ENCODE measurements at regions not wholly inside any gene's neighbourhood (a gene's known extent, or its start where the extent isn't known, plus 50 kb on each side); places are given as distances from the start of the nearest gene placed in this dataset.

- no peak for DNase-seq (ENCODE audit: low spot score)
Measured at GRCh38 chr20:24376311-24377099, 92.9 kb upstream of the SYNDIG1 start.

- DNase-seq (ENCODE audit: low spot score) = no peak
Measured at GRCh38 chr20:24373372-24373771, 96.1 kb upstream of the SYNDIG1 start.

- DNase-seq (ENCODE audit: low spot score) = no peak
Measured at GRCh38 chr20:24370911-24371695, 98.3 kb upstream of the SYNDIG1 start.

GRCh38 chr20:24370249-24370648, 99.2 kb upstream of the SYNDIG1 start:
- no peak for DNase-seq (ENCODE audit: low spot score)

GRCh38 chr20:24368253-24368652, 101.2 kb upstream of the SYNDIG1 start:
- no peak for DNase-seq (ENCODE audit: low spot score)

GRCh38 chr20:24366336-24367004, 103.0 kb upstream of the SYNDIG1 start:
- DNase-seq (ENCODE audit: low spot score) = no peak

DNA sequence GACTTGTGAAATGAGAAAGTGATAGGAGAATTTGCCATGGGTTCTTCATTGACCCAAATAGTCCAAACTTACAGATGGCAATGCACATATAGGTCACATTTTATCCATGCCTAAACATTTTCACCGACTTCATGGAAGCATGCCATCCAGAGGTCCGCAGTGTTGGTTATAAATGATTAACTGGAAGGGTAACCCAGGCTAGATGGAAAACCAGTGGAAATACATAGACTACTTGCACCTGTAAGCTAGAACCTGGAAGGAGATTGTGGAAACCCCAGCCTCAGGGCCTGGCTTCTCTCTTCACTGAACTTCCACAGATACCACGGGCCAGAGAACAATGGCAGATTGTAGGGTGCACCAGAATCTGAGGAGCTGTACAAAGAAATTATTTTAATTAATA, 103.8 kb upstream of the SYNDIG1 start:
- DNase-seq (ENCODE audit: low spot score) = no peak

GRCh38 chr20:24364482-24364881, 104.9 kb upstream of the SYNDIG1 start:
- DNase-seq (ENCODE audit: low spot score) = no peak

GRCh38 chr20:24363031-24363430, 106.4 kb upstream of the SYNDIG1 start:
- DNase-seq (ENCODE audit: low spot score) = no peak

DNA sequence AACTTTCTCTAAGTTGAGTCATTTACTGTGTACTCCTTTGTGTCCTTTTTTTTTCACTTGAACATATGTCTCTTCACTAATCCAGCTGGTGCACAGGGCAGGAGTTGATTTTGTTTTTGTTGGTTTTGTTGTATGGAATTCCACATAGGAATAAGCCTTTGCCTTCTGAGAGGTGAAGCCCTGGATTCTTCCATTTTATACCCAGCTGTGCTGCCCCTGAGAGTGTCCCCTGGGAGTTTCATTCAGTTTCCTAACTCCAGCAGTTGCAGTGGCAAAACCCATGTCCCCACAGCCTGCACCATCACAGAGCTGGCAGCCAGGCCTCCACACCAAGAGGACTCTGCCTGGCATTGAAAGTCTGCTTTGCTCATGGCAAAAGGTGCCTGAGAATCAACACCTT, 107.3 kb upstream of the SYNDIG1 start:
- no peak for DNase-seq (ENCODE audit: low spot score)

DNA sequence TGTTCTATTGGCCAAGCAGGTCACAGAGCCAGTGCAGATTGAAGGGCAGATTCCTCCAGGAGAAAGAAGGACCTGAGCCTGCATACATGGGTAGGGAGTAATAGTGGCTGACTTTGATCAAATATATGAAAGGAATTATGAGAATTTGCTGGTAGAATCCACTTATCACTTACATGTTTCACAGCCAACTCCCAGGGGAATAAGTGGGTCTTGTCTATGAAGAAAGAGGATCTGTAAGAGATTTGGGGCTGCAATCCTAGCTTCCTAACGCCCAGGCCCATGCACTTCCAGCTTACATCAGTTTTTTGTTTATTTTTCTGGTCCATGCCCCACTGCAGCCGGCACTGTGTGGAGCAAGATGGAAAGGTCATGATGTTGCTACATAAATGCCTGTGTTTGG, 107.9 kb upstream of the SYNDIG1 start:
- no peak for DNase-seq (ENCODE audit: low spot score)

DNA sequence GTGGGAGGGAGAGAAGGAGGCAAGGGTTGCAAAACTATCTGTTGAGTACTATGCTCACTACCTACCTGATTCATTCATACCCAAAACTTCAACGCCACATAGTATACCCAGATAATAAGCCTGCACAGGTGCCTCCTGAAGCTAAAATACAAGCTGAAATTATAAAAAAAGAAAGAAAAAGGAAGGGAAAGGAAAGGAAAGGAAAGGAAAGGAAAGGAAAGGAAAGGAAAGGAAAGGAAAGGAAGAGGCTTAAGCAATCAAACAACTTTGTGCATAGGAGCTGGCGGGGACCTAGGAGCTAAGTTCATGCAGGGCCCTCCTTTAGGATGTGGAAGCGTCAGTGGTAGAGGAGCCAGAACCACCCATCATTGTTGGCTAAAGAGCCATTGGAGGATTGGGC, 108.9 kb upstream of the SYNDIG1 start:
- DNase-seq (ENCODE audit: low spot score) = no peak

DNA sequence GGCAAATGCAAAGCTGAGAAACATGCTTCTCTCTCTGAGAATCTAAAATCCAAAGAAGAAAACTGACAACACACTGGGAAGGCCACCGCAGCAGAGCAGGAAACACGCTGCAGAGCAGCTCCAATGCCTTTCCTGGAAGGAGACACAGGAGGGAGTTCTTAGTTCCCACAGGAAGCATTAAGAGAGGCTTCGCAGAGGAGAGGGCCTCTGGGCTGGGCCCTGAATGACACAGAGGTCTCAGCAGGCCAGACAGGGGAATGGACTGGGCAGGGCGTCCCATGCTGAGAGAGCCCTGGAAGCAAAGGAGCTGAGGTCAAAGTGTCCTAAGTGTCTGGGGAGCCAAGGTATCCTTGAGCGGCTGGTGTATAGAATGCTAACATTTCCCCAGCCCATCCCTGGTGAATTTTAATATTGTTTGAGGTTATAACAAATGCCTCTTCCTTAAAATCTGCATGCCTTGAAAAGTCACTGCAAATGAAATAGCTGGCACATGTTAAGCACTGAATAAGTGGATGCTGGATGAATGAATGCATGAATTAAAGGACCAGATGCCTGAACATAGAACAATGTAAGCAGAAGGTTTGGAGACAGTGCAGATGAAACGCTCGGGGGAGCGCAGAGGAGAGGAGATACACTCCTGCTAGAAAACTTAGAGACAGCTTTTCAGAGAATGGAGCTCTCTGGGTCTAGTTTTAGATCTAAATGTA, 110.0 kb upstream of the SYNDIG1 start:
- DNase-seq (ENCODE audit: low spot score) = no peak

- DNase-seq (ENCODE audit: low spot score) = no peak
Measured at GRCh38 chr20:24357931-24358330, 111.5 kb upstream of the SYNDIG1 start.

DNA sequence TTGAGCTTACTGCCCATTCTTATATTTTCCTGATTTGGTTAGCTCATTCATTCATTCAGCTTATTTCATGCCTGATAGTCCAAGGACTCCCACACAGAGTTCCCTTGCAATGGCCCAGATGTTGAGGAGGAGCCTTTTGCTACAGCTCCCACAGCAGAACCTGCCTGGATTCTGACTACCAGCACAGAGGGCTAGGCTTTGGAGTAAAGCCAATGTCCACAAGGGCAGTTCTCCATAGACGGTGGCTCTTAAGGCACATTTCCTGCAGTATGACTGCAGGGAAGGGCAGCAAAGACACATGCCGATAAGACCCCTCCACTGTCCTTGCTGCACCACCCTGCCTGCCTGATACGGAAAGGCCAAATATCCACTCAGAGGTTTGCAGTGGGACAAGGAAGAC, 112.3 kb upstream of the SYNDIG1 start:
- DNase-seq (ENCODE audit: low spot score) = no peak

DNA sequence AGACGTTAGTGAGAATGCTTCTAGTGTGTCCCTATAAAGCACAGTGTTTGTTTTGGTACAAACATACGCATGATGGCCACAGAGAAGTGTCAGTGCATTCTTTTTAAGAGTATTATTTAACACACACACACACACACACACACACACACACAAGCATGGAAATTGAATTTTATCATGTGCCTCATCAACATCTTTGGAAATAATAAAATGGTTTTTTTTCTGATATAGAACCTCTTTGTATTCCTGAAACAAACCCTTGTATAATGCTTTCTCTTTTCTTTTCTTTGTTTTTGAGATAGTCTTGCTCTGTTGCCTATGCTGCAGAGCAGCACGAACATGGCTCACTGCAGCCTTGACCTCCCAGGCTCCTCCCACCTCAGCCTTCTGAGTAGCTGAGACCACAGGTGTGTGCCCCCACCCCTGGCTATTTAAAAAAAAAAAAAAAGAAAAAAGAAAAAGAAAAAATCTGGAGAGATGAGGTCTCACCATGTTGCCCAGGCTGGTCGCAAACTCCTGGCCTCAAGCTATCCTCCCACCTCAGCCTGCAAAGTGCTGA, 116.2 kb upstream of the SYNDIG1 start:
- DNase-seq (ENCODE audit: low spot score) = no peak

GRCh38 chr20:24350923-24351368, 118.5 kb upstream of the SYNDIG1 start:
- no peak for DNase-seq (ENCODE audit: low spot score)

- no peak for DNase-seq (ENCODE audit: low spot score)
Measured at GRCh38 chr20:24341781-24342180, 127.6 kb upstream of the SYNDIG1 start.

GRCh38 chr20:24340933-24341332, 128.5 kb upstream of the SYNDIG1 start:
- no peak for DNase-seq (ENCODE audit: low spot score)

DNA sequence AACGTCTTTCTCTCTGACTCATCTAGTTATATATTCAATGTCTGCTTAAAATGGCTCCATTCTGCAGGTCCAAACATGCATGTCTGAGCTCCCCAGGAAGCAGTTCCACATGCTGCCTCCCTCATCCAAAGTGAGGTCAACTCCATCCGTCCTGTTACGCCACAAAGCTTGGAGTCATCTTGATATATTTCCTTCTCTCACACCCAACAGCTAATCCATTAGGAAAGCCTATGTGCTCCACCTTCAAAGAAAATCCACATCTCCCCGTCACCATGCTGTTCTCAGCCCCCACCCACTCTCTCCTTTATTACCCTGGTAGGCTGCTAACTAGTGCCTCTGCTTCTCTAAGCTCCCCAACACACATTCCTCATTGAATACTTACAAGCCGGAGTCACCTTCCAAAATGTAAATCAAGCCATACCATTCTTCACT, 130.2 kb upstream of the SYNDIG1 start:
- DNase-seq (ENCODE audit: low spot score) = no peak

DNA sequence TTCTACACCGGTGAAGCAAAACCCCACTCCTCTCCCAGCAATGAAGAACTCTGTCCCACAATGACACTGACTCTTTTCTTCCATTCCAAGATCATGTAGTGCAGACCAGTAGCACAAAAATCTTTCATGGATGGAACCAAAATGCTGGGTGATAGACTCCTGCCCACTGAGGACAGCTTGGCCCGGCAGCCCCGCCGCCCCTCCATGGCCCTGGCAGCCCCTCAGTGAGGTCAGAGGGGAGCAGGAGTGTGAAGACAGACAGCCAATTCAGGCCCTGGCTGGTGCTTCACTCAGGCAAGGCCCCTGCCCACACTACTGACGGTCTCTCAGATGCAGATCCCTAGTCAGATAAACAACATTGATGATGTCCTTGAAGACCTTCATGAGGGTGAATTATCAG, 131.9 kb upstream of the SYNDIG1 start:
- no peak for DNase-seq (ENCODE audit: low spot score)

GRCh38 chr20:24337069-24337468, 132.4 kb upstream of the SYNDIG1 start:
- DNase-seq (ENCODE audit: low spot score) = no peak

Data from cerebellar cortex (tissue), 1 donor.